ENCODE measurements at regions not wholly inside any gene's neighbourhood (a gene's known extent, or its start where the extent isn't known, plus 50 kb on each side); places are given as distances from the start of the nearest gene placed in this dataset.

DNA sequence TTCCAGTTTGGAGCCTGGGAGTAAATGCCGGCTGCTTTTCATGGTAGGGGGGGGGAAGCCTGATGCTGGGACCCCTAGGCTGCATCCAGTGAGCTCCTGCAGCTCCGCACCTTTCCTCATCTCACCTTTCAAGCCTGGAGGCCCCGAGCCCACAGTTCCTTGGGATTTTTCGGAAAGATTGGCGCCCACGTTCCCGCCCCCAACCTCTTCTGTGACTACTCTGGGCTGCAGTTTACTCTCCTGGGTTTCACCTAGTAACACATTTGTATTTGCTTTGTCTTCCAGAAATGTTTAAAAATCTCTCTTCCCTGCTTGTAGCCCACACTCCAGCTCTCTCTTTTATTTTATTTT is 51.9 kb upstream of the SPATA13 start:
- TF ChIP-seq, protein P1, sequence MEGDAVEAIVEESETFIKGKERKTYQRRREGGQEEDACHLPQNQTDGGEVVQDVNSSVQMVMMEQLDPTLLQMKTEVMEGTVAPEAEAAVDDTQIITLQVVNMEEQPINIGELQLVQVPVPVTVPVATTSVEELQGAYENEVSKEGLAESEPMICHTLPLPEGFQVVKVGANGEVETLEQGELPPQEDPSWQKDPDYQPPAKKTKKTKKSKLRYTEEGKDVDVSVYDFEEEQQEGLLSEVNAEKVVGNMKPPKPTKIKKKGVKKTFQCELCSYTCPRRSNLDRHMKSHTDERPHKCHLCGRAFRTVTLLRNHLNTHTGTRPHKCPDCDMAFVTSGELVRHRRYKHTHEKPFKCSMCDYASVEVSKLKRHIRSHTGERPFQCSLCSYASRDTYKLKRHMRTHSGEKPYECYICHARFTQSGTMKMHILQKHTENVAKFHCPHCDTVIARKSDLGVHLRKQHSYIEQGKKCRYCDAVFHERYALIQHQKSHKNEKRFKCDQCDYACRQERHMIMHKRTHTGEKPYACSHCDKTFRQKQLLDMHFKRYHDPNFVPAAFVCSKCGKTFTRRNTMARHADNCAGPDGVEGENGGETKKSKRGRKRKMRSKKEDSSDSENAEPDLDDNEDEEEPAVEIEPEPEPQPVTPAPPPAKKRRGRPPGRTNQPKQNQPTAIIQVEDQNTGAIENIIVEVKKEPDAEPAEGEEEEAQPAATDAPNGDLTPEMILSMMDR (IDR thresholded peaks at IDR 0.05): no peak
- Histone ChIP-seq H3K4me3 (no peak overlapping the region), H3K27ac (no peak overlapping the region)
- no peak for DNase-seq (ENCODE audit: low spot score)

DNA sequence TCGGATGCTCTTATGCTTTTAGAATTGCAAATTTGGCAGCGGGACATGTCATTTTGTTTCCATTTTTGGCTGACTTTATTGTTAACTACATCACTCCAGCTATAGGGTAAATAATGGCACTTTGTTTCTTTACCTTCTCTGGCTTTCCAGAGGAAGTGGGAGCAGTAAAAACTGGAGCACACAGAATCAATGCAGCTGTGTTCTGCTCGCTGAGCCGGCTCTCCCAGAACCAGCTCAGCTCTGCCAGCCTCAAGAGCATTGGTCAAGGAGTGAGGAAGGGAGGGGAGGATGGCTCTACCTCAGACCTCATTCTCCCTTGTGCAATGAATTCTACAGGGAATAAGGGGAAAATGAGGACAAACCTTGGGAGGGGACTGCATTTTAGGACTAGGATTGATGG is 50.5 kb upstream of the SPATA13 start:
- Histone ChIP-seq H3K4me3 (no peak overlapping the region), H3K27ac (no peak overlapping the region)
- DNase-seq (ENCODE audit: low spot score): no peak
- TF ChIP-seq, protein P1 (IDR thresholded peaks at IDR 0.05): no peak
